Suprapubic skin (tissue), 3 donors: ENCODE measurements at regions not wholly inside any gene's neighbourhood (a gene's known extent, or its start where the extent isn't known, plus 50 kb on each side); places are given as distances from the start of the nearest gene placed in this dataset.
"Not testable (repeated sequence)": the region's sequence is repeated elsewhere in the genome, so short reads cannot be mapped to it uniquely, and the experiment has no call there.

Source experiments
- POLR2AphosphoS5 ChIP-seq, 3 donors: sonication (generic); formaldehyde crosslinking; IDR thresholded peaks; one replicate each; pipeline ENCODE4 v1.6.1; 2017; ENCODE audit warnings: antibody characterized with exemption in 3 of 3
- TF ChIP-seq, protein P1 (sequence below), 2 donors: fragments of 200-600 bp in 1 of 2; fragments of 450-650 bp in 1 of 2; sonication (generic) in 1 of 2; IDR thresholded peaks; one replicate each; pipeline ENCODE4 v1.5.1; 2016 to 2019; ENCODE audit warnings: antibody characterized with exemption in 2 of 2, mild to moderate bottlenecking in 1 of 2, moderate library complexity in 1 of 2

DNA sequence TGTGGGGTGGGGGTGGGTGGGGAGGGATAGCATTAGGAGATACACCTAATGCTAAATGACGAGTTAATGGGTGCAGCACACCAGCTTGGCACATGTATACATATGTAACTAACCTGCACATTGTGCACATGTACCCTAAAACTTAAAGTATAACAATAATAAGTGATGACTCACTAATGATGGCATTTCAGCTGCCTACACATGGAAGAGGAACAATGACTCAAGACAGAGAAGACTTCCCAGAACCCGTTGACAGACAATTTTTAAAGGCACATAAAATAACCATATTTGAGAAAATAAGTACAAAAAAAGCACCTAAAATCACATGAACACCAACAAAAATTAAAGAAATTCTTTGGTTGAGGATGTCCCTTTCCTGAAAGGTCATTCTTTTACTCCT, 107.3 kb downstream of the FANCF start:
- TF ChIP-seq, protein P1, sequence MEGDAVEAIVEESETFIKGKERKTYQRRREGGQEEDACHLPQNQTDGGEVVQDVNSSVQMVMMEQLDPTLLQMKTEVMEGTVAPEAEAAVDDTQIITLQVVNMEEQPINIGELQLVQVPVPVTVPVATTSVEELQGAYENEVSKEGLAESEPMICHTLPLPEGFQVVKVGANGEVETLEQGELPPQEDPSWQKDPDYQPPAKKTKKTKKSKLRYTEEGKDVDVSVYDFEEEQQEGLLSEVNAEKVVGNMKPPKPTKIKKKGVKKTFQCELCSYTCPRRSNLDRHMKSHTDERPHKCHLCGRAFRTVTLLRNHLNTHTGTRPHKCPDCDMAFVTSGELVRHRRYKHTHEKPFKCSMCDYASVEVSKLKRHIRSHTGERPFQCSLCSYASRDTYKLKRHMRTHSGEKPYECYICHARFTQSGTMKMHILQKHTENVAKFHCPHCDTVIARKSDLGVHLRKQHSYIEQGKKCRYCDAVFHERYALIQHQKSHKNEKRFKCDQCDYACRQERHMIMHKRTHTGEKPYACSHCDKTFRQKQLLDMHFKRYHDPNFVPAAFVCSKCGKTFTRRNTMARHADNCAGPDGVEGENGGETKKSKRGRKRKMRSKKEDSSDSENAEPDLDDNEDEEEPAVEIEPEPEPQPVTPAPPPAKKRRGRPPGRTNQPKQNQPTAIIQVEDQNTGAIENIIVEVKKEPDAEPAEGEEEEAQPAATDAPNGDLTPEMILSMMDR (IDR thresholded peaks at IDR 0.05) = not testable (repeated sequence)
- TF ChIP-seq POLR2AphosphoS5 (IDR thresholded peaks at IDR 0.05) = not testable (repeated sequence)
